ENCODE measurements at regions not wholly inside any gene's neighbourhood (a gene's known extent, or its start where the extent isn't known, plus 50 kb on each side); places are given as distances from the start of the nearest gene placed in this dataset.

- Histone ChIP-seq H3K36me3 (no peaks in the 10 kb centered on the region), H3K4me1 (no peaks in the 10 kb centered on the region), H3K27me3 (no peaks in the 10 kb centered on the region), H3K4me3 (ENCODE audit: low read depth, low read length) (no peak overlapping the region), H3K9me3 (no peaks in the 10 kb centered on the region)
- no peak for DNase-seq
- TF ChIP-seq, protein P1, sequence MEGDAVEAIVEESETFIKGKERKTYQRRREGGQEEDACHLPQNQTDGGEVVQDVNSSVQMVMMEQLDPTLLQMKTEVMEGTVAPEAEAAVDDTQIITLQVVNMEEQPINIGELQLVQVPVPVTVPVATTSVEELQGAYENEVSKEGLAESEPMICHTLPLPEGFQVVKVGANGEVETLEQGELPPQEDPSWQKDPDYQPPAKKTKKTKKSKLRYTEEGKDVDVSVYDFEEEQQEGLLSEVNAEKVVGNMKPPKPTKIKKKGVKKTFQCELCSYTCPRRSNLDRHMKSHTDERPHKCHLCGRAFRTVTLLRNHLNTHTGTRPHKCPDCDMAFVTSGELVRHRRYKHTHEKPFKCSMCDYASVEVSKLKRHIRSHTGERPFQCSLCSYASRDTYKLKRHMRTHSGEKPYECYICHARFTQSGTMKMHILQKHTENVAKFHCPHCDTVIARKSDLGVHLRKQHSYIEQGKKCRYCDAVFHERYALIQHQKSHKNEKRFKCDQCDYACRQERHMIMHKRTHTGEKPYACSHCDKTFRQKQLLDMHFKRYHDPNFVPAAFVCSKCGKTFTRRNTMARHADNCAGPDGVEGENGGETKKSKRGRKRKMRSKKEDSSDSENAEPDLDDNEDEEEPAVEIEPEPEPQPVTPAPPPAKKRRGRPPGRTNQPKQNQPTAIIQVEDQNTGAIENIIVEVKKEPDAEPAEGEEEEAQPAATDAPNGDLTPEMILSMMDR (IDR thresholded peaks at IDR 0.05; ENCODE audit: low read depth, low read length) = no peak
These were observed 1415.7 kb upstream of the PCDH9 start for GRCh38 chr13:68645814-68646213.

GRCh38 chr13:68644611-68645010, 1414.5 kb upstream of the PCDH9 start:
- H3K4me1 ChIP-seq = no peaks in the 10 kb centered on the region
- no peaks in the 10 kb centered on the region for H3K36me3 ChIP-seq
- TF ChIP-seq, protein P1 (IDR thresholded peaks at IDR 0.05; ENCODE audit: low read depth, low read length) = no peak
- H3K4me3 ChIP-seq (ENCODE audit: low read depth, low read length) = no peak overlapping the region
- no peaks in the 10 kb centered on the region for H3K27me3 ChIP-seq
- no peaks in the 10 kb centered on the region for H3K9me3 ChIP-seq
- no peak for DNase-seq

GRCh38 chr13:68636784-68637183, 1406.6 kb upstream of the PCDH9 start:
- H3K27me3 ChIP-seq = no peaks in the 10 kb centered on the region
- TF ChIP-seq, protein P1 (IDR thresholded peaks at IDR 0.05; ENCODE audit: low read depth, low read length) = no peak

DNA sequence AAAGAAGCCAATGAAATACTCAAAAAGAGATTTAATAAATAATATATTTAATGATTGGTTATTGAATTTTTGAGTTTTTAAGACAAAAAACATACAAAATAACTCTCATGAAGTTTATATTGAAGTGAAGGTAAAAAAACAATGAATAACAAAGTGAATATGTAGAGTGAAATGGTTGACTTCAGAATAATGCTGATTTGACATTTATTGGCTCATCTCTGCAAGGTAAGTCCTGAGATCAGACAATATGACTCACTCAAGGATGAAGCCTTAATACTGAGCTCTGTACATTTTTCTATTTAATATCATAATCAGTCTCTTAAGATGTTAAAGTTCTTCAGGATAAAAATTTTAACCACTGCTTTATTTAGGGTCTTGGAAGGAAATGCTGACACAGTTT, 1398.9 kb upstream of the PCDH9 start:
- no peaks in the 10 kb centered on the region for H3K27me3 ChIP-seq
- no peaks in the 10 kb centered on the region for H3K9me3 ChIP-seq
- DNase-seq = no peak
- H3K4me1 ChIP-seq = no peaks in the 10 kb centered on the region
- TF ChIP-seq, protein P1 (IDR thresholded peaks at IDR 0.05; ENCODE audit: low read depth, low read length) = no peak
- H3K4me3 ChIP-seq (ENCODE audit: low read depth, low read length) = no peak overlapping the region
- no peaks in the 10 kb centered on the region for H3K36me3 ChIP-seq

More at GRCh38 chr13:68636784-68637183, 1406.6 kb upstream of the PCDH9 start:
- H3K4me3 ChIP-seq (ENCODE audit: low read depth, low read length) = no peak overlapping the region
- H3K4me1 ChIP-seq = peaks cover 6% of the 10 kb centered on the region; the same call in 1 of the 2 replicates
- no peaks in the 10 kb centered on the region for H3K9me3 ChIP-seq
- DNase-seq = no peak
- no peaks in the 10 kb centered on the region for H3K36me3 ChIP-seq

DNA sequence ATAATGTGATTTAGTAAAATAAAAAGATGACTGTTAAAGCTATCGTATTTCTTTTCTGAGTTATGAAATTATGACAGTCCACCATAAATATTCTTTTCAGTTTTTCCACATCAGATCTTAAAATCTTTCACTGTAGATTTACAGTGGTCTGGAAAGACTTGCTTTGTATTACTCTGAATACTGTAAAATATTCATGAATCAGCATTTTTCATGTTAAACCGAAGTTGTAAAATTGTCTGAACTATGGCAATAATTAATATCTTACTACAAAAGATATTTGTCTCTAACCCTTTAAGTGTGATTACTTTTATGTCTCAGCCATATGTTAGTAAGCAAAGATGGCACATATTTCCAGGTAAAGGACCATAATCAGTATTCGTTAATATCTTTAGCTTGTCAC, 1397.2 kb upstream of the PCDH9 start:
- TF ChIP-seq, protein P1 (IDR thresholded peaks at IDR 0.05; ENCODE audit: low read depth, low read length) = no peak
- DNase-seq = no peak
- H3K9me3 ChIP-seq = no peaks in the 10 kb centered on the region
- H3K27me3 ChIP-seq = no peaks in the 10 kb centered on the region
- no peaks in the 10 kb centered on the region for H3K36me3 ChIP-seq
- H3K4me3 ChIP-seq (ENCODE audit: low read depth, low read length) = no peak overlapping the region
- no peaks in the 10 kb centered on the region for H3K4me1 ChIP-seq

DNA sequence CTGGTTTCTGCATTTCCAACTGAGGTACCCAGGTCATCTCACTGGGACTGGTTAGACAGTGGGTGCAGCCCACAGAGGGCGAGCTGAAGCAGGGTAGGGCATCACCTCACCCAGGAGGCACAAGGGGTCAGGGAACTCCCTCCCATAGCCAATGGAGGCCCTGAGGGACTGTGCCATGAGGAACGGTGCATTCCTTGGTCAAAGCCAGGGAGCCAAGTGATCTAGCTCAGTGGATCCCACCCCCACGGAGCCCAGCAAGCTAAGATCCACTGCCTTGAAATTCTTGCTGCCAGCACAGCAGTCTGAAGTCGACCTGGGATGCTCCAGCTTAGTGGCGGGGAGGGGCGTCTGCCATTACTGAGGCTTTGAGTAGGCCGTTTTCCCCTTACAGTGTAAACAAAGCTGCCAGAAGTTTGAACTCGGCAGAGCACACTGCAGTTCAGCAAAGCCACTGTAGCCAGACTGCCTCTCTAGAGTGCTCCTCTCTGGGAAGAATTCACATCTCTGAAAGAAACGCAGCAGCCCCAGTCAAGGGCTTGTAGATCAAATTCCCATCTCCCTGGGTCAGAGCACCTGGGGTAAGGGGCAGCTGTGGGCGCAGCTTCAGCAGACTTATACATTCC, 1386.6 kb upstream of the PCDH9 start:
- Histone ChIP-seq H3K36me3 (no peaks in the 10 kb centered on the region), H3K4me3 (ENCODE audit: low read depth, low read length) (no peak overlapping the region), H3K9me3 (no peaks in the 10 kb centered on the region), H3K27me3 (no peaks in the 10 kb centered on the region), H3K4me1 (no peaks in the 10 kb centered on the region)
- TF ChIP-seq, protein P1 (IDR thresholded peaks at IDR 0.05; ENCODE audit: low read depth, low read length) = no peak
- no peak for DNase-seq
